T-helper 17 cell (primary cell): ENCODE measurements at regions not wholly inside any gene's neighbourhood (a gene's known extent, or its start where the extent isn't known, plus 50 kb on each side); places are given as distances from the start of the nearest gene placed in this dataset.

Source experiments
- ATAC-seq: fragments of 150-1000 bp; cut with Tn5 transposase; 2 replicates; pipeline ENCODE4 v1.10.0; 2021; ENCODE audit warnings: mild to moderate bottlenecking, moderate library complexity
- DNase-seq, 3 donors: peaks; one replicate each; pipeline versions ENCODE4 v3.0.0 to v3.0.0-alpha.2; 2020 to 2021
- H3K9me3 ChIP-seq: one replicate; pipeline ENCODE4 v1.7.0; 2013; ENCODE audit warnings: low read length, mild to moderate bottlenecking; ENCODE audit not compliant: control insufficient read depth, poor library complexity, severe bottlenecking
- H3K27ac Mint-ChIP-seq: one replicate; pipeline ENCODE4 v1.8.0; 2022; ENCODE audit warnings: mild to moderate bottlenecking, moderate library complexity, mixed read lengths
- H3K27me3 Mint-ChIP-seq: one replicate; pipeline ENCODE4 v1.8.0; 2022; ENCODE audit warnings: mixed read lengths
- H3K36me3 Mint-ChIP-seq: one replicate; pipeline ENCODE4 v1.8.0; 2022; ENCODE audit warnings: low read depth, mixed read lengths
- H3K4me1 Mint-ChIP-seq: one replicate; pipeline ENCODE4 v1.8.0; 2022; ENCODE audit warnings: mild to moderate bottlenecking, mixed read lengths
- H3K4me3 Mint-ChIP-seq: one replicate; pipeline ENCODE4 v1.8.0; 2022; ENCODE audit warnings: mild to moderate bottlenecking, moderate library complexity, mixed read lengths

DNA sequence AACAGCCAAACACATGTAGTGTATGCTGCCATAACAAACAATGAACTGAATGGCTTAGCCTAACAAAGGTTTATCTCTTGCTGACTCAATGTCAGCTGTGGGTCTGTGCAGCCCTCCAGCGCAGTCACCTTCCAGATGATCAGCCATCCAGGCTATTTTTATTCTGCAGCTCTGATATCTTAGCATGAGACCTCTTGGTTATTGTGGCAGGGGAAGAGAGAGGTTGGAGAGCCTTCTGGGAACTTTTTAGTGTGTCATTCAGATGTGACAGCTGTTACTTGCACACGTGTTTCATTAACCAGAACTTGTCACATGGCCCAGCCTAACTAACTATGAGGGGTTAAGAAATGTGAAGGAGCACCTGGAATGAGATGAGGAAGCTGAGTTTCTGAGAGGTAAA, 202.5 kb downstream of the DHX35 start:
- no peaks in the 10 kb centered on the region for H3K36me3 Mint-ChIP-seq
- no peak overlapping the region for H3K4me3 Mint-ChIP-seq
- no peak for ATAC-seq
- no peak overlapping the region for H3K27ac Mint-ChIP-seq
- H3K9me3 ChIP-seq: no peaks in the 10 kb centered on the region
- DNase-seq: no peak
- peaks cover 32% of the 10 kb centered on the region for H3K27me3 Mint-ChIP-seq
- no peaks in the 10 kb centered on the region for H3K4me1 Mint-ChIP-seq

- H3K4me3 Mint-ChIP-seq: no peak overlapping the region
- H3K36me3 Mint-ChIP-seq: peaks cover under 1% of the 10 kb centered on the region
- H3K9me3 ChIP-seq: no peaks in the 10 kb centered on the region
- H3K27ac Mint-ChIP-seq: no peak overlapping the region
- H3K4me1 Mint-ChIP-seq: no peaks in the 10 kb centered on the region
- ATAC-seq (no peak), DNase-seq (no peak)
- peaks cover 31% of the 10 kb centered on the region for H3K27me3 Mint-ChIP-seq
These were observed 201.8 kb downstream of the DHX35 start for GRCh38 chr20:39163993-39164392.

DNA sequence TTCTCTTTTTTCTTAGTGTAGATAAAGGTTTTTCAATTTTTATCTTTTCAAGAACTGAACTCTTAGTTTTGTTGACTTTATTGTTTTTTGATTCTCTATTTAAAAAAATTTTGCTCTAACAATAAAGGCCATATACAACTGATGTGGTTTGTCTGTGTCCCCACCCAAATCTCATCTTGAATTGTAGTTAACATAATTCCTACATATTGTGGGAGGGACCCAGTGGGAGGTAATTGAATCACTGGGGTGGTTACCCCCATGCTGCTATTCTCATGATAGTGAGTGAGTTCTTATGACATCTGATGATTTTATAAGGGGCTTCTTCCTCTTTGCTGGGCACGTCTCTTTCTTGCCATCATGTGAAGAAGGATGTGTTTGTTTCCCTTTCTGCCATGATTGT, 199.8 kb downstream of the DHX35 start:
- Mint-ChIP-seq H3K4me1 (no peaks in the 10 kb centered on the region), H3K4me3 (no peak overlapping the region), H3K36me3 (peaks cover 2% of the 10 kb centered on the region), H3K27ac (no peak overlapping the region), H3K27me3 (peaks cover 28% of the 10 kb centered on the region)
- ATAC-seq: no peak
- no peaks in the 10 kb centered on the region for H3K9me3 ChIP-seq
- DNase-seq: no peak

DNA sequence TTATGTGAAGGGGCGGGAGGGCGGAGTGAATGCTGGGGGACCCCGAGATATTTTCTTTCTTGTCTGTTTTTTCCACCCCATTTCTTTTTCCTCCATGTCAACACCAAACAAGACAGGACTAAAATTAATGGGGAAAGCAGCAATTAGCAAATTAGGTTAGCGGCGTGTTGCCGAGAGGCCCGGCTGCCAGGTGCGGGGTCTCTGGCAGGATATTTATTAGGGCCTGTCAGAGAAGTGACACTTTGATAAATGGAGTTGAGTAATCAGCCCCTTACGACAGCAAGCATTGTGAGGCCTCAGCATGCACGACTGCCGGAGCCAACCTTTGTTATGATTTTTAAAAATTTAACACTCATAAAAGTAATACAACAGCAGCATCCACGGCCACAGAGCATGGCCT, 193.8 kb downstream of the DHX35 start:
- no peak for ATAC-seq
- H3K4me3 Mint-ChIP-seq: no peak overlapping the region
- DNase-seq: no peak
- no peaks in the 10 kb centered on the region for H3K9me3 ChIP-seq
- H3K27ac Mint-ChIP-seq: no peak overlapping the region
- H3K27me3 Mint-ChIP-seq: peaks cover 69% of the 10 kb centered on the region
- H3K36me3 Mint-ChIP-seq: peaks cover 2% of the 10 kb centered on the region
- peaks cover 2% of the 10 kb centered on the region for H3K4me1 Mint-ChIP-seq

GRCh38 chr20:39152742-39153141, 190.6 kb downstream of the DHX35 start:
- no peak overlapping the region for H3K27ac Mint-ChIP-seq

DNA sequence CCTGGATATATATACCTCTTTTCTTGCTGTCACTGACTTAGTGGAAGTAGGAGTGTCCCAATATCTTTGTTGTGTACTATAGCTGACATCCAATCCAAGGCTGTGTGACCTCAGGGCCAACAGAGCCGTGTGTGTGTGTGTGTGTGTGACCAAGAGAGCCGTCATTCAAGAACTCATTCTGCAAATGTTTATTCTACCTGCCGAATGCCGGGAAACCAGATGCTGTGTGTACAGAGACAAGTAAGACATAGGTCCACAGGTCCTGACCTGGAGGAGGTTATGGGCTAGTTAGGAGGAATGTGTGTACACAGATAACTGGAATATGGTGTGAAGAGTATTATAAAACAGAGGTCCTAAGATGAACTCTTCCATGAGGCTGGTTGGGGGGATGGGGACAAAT, 190.0 kb downstream of the DHX35 start:
- H3K9me3 ChIP-seq: no peaks in the 10 kb centered on the region
- peaks cover 2% of the 10 kb centered on the region for H3K36me3 Mint-ChIP-seq
- peaks cover 69% of the 10 kb centered on the region for H3K27me3 Mint-ChIP-seq
- no peak overlapping the region for H3K27ac Mint-ChIP-seq
- ATAC-seq: no peak
- H3K4me3 Mint-ChIP-seq: no peak overlapping the region
- peaks cover 2% of the 10 kb centered on the region for H3K4me1 Mint-ChIP-seq
- DNase-seq: no peak

More at GRCh38 chr20:39152742-39153141, 190.6 kb downstream of the DHX35 start:
- Mint-ChIP-seq H3K4me1 (peaks cover 2% of the 10 kb centered on the region), H3K27me3 (peaks cover 72% of the 10 kb centered on the region), H3K4me3 (no peak overlapping the region), H3K36me3 (peaks cover 2% of the 10 kb centered on the region)
- no peak for ATAC-seq
- DNase-seq: no peak
- no peaks in the 10 kb centered on the region for H3K9me3 ChIP-seq

GRCh38 chr20:39150501-39150900, 188.4 kb downstream of the DHX35 start:
- H3K36me3 Mint-ChIP-seq: peaks cover 2% of the 10 kb centered on the region
- H3K27me3 Mint-ChIP-seq: peaks cover 65% of the 10 kb centered on the region
- no peaks in the 10 kb centered on the region for H3K9me3 ChIP-seq
- peaks cover 2% of the 10 kb centered on the region for H3K4me1 Mint-ChIP-seq
- DNase-seq (no peak), ATAC-seq (no peak)
- no peak overlapping the region for H3K4me3 Mint-ChIP-seq
- peak overlapping the region; percentile 53 for H3K27ac Mint-ChIP-seq

GRCh38 chr20:39146394-39146793, 184.2 kb downstream of the DHX35 start:
- peaks cover 2% of the 10 kb centered on the region for H3K4me1 Mint-ChIP-seq
- H3K4me3 Mint-ChIP-seq: no peak overlapping the region
- H3K36me3 Mint-ChIP-seq: peaks cover 2% of the 10 kb centered on the region
- ATAC-seq (no peak), DNase-seq (no peak)
- H3K27me3 Mint-ChIP-seq: peaks cover 32% of the 10 kb centered on the region
- no peak overlapping the region for H3K27ac Mint-ChIP-seq
- no peaks in the 10 kb centered on the region for H3K9me3 ChIP-seq

DNA sequence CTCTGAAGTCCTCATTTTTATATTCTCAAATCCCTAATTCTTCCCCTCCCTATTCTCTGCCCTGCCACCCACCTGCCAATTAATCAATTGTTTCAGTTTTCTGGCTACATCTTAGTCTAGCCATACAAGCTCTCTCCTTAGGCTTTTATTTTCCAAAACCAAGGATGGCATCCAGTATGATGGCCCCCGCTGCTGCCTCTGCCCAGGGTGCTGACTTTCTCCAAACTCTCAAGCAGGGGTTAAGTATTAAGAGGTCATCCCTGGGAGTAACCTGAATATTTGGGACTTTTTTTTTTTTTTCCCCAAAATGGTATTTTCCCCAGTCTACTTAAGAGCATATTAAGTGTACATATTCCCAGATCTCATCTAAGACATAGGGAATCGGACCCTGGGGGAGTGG, 183.8 kb downstream of the DHX35 start:
- H3K4me3 Mint-ChIP-seq: no peak overlapping the region
- H3K27ac Mint-ChIP-seq: no peak overlapping the region
- no peaks in the 10 kb centered on the region for H3K9me3 ChIP-seq
- no peak for DNase-seq
- H3K36me3 Mint-ChIP-seq: peaks cover 2% of the 10 kb centered on the region
- H3K27me3 Mint-ChIP-seq: peaks cover 30% of the 10 kb centered on the region
- no peak for ATAC-seq
- peaks cover 2% of the 10 kb centered on the region for H3K4me1 Mint-ChIP-seq

DNA sequence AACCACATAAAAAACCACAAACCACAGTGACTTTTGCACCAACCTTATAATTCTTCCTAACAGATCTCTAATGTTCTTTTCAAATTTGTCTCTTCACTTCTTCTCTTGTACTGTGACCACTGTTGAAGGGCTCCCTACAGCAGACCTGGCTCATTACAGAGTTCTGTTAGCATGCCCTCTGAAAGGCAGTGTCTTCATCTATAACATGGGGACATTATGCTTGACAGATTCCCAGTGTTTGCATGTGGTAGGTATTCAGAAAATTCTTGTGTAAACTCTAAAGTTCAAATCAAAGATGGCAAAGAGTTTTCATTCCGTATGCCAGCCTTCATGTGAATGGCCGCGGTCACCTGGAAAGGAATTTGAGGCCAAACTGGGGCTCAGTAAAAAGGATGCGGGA, 182.6 kb downstream of the DHX35 start:
- peaks cover 32% of the 10 kb centered on the region for H3K27me3 Mint-ChIP-seq

GRCh38 chr20:39142407-39143096, 180.4 kb downstream of the DHX35 start:
- Mint-ChIP-seq H3K27ac (no peak overlapping the region), H3K36me3 (no peaks in the 10 kb centered on the region), H3K27me3 (peaks cover 34% of the 10 kb centered on the region), H3K4me3 (no peak overlapping the region), H3K4me1 (peaks cover 2% of the 10 kb centered on the region)
- DNase-seq: no peak
- no peaks in the 10 kb centered on the region for H3K9me3 ChIP-seq
- ATAC-seq: no peak

More for the DNA sequence above, 182.6 kb downstream of the DHX35 start:
- no peak overlapping the region for H3K27ac Mint-ChIP-seq
- ATAC-seq (no peak), DNase-seq (no peak)
- peaks cover 2% of the 10 kb centered on the region for H3K4me1 Mint-ChIP-seq
- H3K4me3 Mint-ChIP-seq: no peak overlapping the region
- no peaks in the 10 kb centered on the region for H3K36me3 Mint-ChIP-seq
- H3K9me3 ChIP-seq: no peaks in the 10 kb centered on the region

- H3K4me1 Mint-ChIP-seq: no peaks in the 10 kb centered on the region
- H3K4me3 Mint-ChIP-seq: no peak overlapping the region
- no peak for DNase-seq
- no peak for ATAC-seq
- no peaks in the 10 kb centered on the region for H3K36me3 Mint-ChIP-seq
- no peaks in the 10 kb centered on the region for H3K9me3 ChIP-seq
- peaks cover 43% of the 10 kb centered on the region for H3K27me3 Mint-ChIP-seq
- H3K27ac Mint-ChIP-seq: no peak overlapping the region
These were observed 175.2 kb downstream of the DHX35 start for GRCh38 chr20:39137299-39137698.

- H3K9me3 ChIP-seq: no peaks in the 10 kb centered on the region
- no peak for ATAC-seq
- no peak for DNase-seq
- Mint-ChIP-seq H3K27me3 (peaks cover 47% of the 10 kb centered on the region), H3K36me3 (no peaks in the 10 kb centered on the region), H3K4me3 (no peak overlapping the region), H3K4me1 (no peaks in the 10 kb centered on the region), H3K27ac (no peak overlapping the region)
These were observed 174.7 kb downstream of the DHX35 start for GRCh38 chr20:39136798-39137197.

GRCh38 chr20:39135885-39136544, 173.9 kb downstream of the DHX35 start:
- no peaks in the 10 kb centered on the region for H3K4me1 Mint-ChIP-seq
- no peak overlapping the region for H3K4me3 Mint-ChIP-seq
- DNase-seq (no peak), ATAC-seq (no peak)
- no peaks in the 10 kb centered on the region for H3K9me3 ChIP-seq
- H3K27me3 Mint-ChIP-seq: peaks cover 51% of the 10 kb centered on the region
- H3K36me3 Mint-ChIP-seq: no peaks in the 10 kb centered on the region
- H3K27ac Mint-ChIP-seq: no peak overlapping the region
